Neutrophil (primary cell): ENCODE measurements at regions not wholly inside any gene's neighbourhood (a gene's known extent, or its start where the extent isn't known, plus 50 kb on each side); places are given as distances from the start of the nearest gene placed in this dataset.

Experiments
- H3K27ac ChIP-seq: fragments of 200-600 bp; sonication (generic); 2 replicates; pipeline ENCODE4 v1.5.1; 2016; ENCODE audit warnings: mild to moderate bottlenecking, moderate library complexity
- H3K27me3 ChIP-seq: fragments of 200-600 bp; sonication (generic); 2 replicates; pipeline ENCODE4 v1.6.0; 2016; ENCODE audit warnings: mild to moderate bottlenecking
- H3K36me3 ChIP-seq: fragments of 200-600 bp; sonication (generic); 2 replicates; pipeline ENCODE4 v1.5.1; 2017
- H3K4me1 ChIP-seq, 2 experiments: fragments of 200-600 bp in 1 of 2; sonication (generic) in 1 of 2; 1 replicate in 1 of 2; 2 replicates in 1 of 2; pipeline versions ENCODE4 v1.5.1 to v1.6.1; 2013 to 2016; ENCODE audit warnings: low read depth in 1 of 2, low read length in 1 of 2, mild to moderate bottlenecking in 1 of 2, moderate library complexity in 1 of 2; ENCODE audit not compliant: control insufficient read depth in 1 of 2, insufficient read depth in 1 of 2
- H3K4me3 ChIP-seq, 2 experiments: fragments of 200-600 bp in 1 of 2; sonication (generic) in 1 of 2; 1 replicate in 1 of 2; 2 replicates in 1 of 2; pipeline ENCODE4 v1.5.1; 2013 to 2016; ENCODE audit warnings: low read depth in 1 of 2, low read length in 1 of 2, mild to moderate bottlenecking in 1 of 2, moderate library complexity in 1 of 2
- H3K9me3 ChIP-seq: fragments of 200-600 bp; sonication (generic); 2 replicates; pipeline ENCODE4 v1.5.1; 2016
- TF ChIP-seq, protein P1 (sequence below): fragments of 200-600 bp; sonication (generic); IDR thresholded peaks from 2 replicates; pipeline ENCODE4 v1.5.1; 2016; ENCODE audit warnings: antibody characterized with exemption

DNA sequence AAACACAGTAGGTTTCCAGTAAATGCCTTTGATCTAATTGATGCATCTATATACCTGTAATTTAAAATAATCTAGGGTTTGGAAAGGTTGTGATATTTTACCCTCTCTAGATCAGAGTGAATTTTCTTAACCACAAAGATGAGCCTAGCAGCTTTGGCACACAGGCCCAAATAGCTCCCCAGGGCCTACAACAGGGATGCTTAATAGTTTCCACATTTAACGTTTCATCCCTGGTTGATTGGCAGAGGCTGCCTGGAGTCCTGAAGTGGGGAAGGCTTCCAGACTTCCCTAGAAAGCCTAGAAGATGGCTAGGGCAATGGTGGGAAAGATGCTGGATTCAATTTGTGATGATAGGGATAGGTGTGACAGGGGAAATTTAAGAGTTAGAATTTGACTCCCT is 206.6 kb downstream of the NSG2 start:
- Histone ChIP-seq H3K4me3 (no peak overlapping the region), H3K27ac (no peak overlapping the region)
- TF ChIP-seq, protein P1, sequence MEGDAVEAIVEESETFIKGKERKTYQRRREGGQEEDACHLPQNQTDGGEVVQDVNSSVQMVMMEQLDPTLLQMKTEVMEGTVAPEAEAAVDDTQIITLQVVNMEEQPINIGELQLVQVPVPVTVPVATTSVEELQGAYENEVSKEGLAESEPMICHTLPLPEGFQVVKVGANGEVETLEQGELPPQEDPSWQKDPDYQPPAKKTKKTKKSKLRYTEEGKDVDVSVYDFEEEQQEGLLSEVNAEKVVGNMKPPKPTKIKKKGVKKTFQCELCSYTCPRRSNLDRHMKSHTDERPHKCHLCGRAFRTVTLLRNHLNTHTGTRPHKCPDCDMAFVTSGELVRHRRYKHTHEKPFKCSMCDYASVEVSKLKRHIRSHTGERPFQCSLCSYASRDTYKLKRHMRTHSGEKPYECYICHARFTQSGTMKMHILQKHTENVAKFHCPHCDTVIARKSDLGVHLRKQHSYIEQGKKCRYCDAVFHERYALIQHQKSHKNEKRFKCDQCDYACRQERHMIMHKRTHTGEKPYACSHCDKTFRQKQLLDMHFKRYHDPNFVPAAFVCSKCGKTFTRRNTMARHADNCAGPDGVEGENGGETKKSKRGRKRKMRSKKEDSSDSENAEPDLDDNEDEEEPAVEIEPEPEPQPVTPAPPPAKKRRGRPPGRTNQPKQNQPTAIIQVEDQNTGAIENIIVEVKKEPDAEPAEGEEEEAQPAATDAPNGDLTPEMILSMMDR: no peak

GRCh38 chr5:174259696-174260420 is 214.4 kb downstream of the NSG2 start:
- Histone ChIP-seq H3K36me3 (no peaks in the 10 kb centered on the region), H3K4me3 (no peak overlapping the region), H3K9me3 (no peaks in the 10 kb centered on the region), H3K27ac (no peak overlapping the region), H3K4me1 (no peaks in the 10 kb centered on the region), H3K27me3 (peaks cover 7% of the 10 kb centered on the region)
- TF ChIP-seq, protein P1: no peak

More for the DNA sequence above, 206.6 kb downstream of the NSG2 start:
- H3K36me3 ChIP-seq: no peaks in the 10 kb centered on the region
- no peaks in the 10 kb centered on the region for H3K4me1 ChIP-seq
- H3K9me3 ChIP-seq: no peaks in the 10 kb centered on the region
- H3K27me3 ChIP-seq: no peaks in the 10 kb centered on the region

- TF ChIP-seq, protein P1: no peak
Measured at GRCh38 chr5:174271316-174271715, 225.8 kb downstream of the NSG2 start.

DNA sequence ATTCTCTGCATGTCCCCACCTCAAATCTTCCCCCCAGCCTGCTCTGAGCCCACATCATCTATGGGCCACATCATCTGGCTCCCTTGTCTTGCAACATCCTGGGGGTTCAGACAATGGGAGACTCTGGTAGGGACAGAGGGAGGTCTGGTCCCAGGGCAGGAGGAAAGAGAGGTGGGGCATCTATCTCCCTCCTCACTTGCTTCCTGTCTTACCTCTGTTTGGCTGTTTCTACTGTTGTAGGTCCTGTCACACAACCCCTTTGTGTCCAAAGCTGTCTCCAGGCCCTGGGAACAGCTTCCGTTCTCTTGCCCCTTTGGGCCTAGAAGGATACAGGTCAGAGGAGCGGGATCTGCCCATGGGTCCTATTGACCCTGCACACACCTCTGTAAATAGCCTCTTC is 227.2 kb downstream of the NSG2 start:
- no peaks in the 10 kb centered on the region for H3K4me1 ChIP-seq
- no peaks in the 10 kb centered on the region for H3K27me3 ChIP-seq
- TF ChIP-seq, protein P1: no peak
- H3K4me3 ChIP-seq: no peak overlapping the region
- H3K27ac ChIP-seq: no peak overlapping the region
- H3K36me3 ChIP-seq: no peaks in the 10 kb centered on the region
- peaks cover 5% of the 10 kb centered on the region for H3K9me3 ChIP-seq

More at GRCh38 chr5:174271316-174271715, 225.8 kb downstream of the NSG2 start:
- Histone ChIP-seq H3K4me1 (no peaks in the 10 kb centered on the region), H3K4me3 (no peak overlapping the region), H3K27ac (no peak overlapping the region), H3K27me3 (no peaks in the 10 kb centered on the region), H3K9me3 (peaks cover 5% of the 10 kb centered on the region), H3K36me3 (no peaks in the 10 kb centered on the region)

GRCh38 chr5:174273325-174273724 is 227.8 kb downstream of the NSG2 start:
- Histone ChIP-seq H3K36me3 (no peaks in the 10 kb centered on the region), H3K27me3 (no peaks in the 10 kb centered on the region), H3K27ac (no peak overlapping the region), H3K4me1 (no peaks in the 10 kb centered on the region), H3K4me3 (no peak overlapping the region), H3K9me3 (peaks cover 5% of the 10 kb centered on the region)
- TF ChIP-seq, protein P1: no peak
